ENCODE measurements at regions not wholly inside any gene's neighbourhood (a gene's known extent, or its start where the extent isn't known, plus 50 kb on each side); places are given as distances from the start of the nearest gene placed in this dataset.

DNA sequence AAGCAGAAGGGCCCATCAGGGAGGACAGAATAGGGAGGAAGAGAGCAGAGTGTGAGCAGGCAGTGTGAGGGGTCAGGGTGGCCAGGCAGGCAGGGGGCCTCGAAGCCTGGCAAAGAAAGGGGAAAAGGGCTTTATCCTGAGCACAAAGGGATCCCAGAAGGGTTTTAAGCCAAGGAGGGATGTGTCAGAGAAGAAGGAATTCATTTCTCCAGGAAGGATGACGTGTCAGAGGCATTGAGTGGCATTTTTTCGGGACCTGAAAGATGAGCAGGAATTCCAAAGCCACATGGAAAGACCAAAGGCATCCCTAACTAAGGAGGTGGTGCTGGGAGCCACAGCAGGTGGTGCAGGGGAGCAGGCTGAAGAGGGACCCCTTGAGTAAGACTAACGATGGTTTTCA, 132.1 kb downstream of the DICER1 start:
- intact Hi-C loops (cut with micrococcal nuclease; ENCODE audit: unreplicated experiment) (no loop called here), in situ Hi-C loops (cut with MboI) (no loop called here)
- Histone ChIP-seq H3K9me3 (replicated peaks; ENCODE audit: control insufficient read depth, insufficient read depth, low read length) (no peaks in the 10 kb centered on the region), H4K20me1 (ENCODE audit: control insufficient read depth, insufficient read depth) (no peaks in the 10 kb centered on the region), H2AFZ (ENCODE audit: control insufficient read depth, low read depth, low read length) (no peak overlapping the region), H3K4me2 (ENCODE audit: control insufficient read depth, insufficient read depth) (no peak overlapping the region), H3K4me3 (no peak overlapping the region), H3K36me3 (ENCODE audit: control insufficient read depth in 2 of 2, insufficient read depth in 2 of 2, low read length in 1 of 2) (no peaks in the 10 kb centered on the region), H3K79me2 (ENCODE audit: control insufficient read depth, insufficient read depth, low read length) (no peaks in the 10 kb centered on the region), H3K27ac (ENCODE audit: control insufficient read depth, insufficient read depth) (no peak overlapping the region), H3K9ac (ENCODE audit: control insufficient read depth, insufficient read depth, low read length) (no peak overlapping the region), H3K27me3 (replicated peaks in 1 of 2; ENCODE audit: control insufficient read depth in 2 of 2, insufficient read depth in 2 of 2, low read length in 1 of 2) (no peaks in the 10 kb centered on the region), H3K4me1 (ENCODE audit: control insufficient read depth, insufficient read depth, low read length) (no peaks in the 10 kb centered on the region)
- ChIA-PET RAD21 (ENCODE audit: unreplicated experiment) (no interaction called here), SMC1A (ENCODE audit: uncharacterized antibody, unreplicated experiment) (no interaction called here), POLR2A (no interaction called here), CTCF (no interaction called here)
- TF ChIP-seq IRF4 (IDR thresholded peaks at IDR 0.05; ENCODE audit: low read depth, low read length), result no peak
- no peak for TF ChIP-seq ESRRA (IDR thresholded peaks at IDR 0.05; ENCODE audit: low read length)
- TF ChIP-seq MXI1 (IDR thresholded peaks at IDR 0.05; ENCODE audit: low read depth, low read length), result no peak
- TF ChIP-seq STAT1 (conservative IDR thresholded peaks at IDR 0.05), result no peak
- TF ChIP-seq RFX5 (IDR thresholded peaks at IDR 0.05; ENCODE audit: low read depth, low read length), result no peak
- TF ChIP-seq GATAD2B (conservative IDR thresholded peaks at IDR 0.05; ENCODE audit: low read depth), result no peak
- no peak for TF ChIP-seq BMI1 (IDR thresholded peaks at IDR 0.05; ENCODE audit: borderline replicate concordance)
- no peak for TF ChIP-seq BCL3 (IDR thresholded peaks at IDR 0.05; ENCODE audit: borderline replicate concordance, insufficient read depth, low read depth, low read length, poor library complexity, severe bottlenecking)
- no peak for TF ChIP-seq ZNF24 (IDR thresholded peaks at IDR 0.05)
- TF ChIP-seq PRDM15 (CRISPR knock-in tag; IDR thresholded peaks at IDR 0.05), result no peak
- BruUV-seq (replicated peaks), result no TSS peak
- no peak for ATAC-seq
- no peak for DNase-seq (ENCODE audit: low read depth, low spot score)
- FAIRE-seq, result no peak
- 13% methylated on average over 4 of the region's 4 CpGs for WGBS (ENCODE audit: insufficient coverage, insufficient replicate concordance, low lambda C conversion rate, missing lambda C conversion rate)

Measured in GM12878 (cell line).